IMR-90 (cell line): ENCODE measurements at regions not wholly inside any gene's neighbourhood (a gene's known extent, or its start where the extent isn't known, plus 50 kb on each side); places are given as distances from the start of the nearest gene placed in this dataset.

Source experiments
- CEBPB ChIP-seq: IDR thresholded peaks from 2 replicates; pipeline ENCODE4 v1.6.1; 2012; ENCODE audit warnings: low read depth, low read length, improper control_type of control experiment
- FOS ChIP-seq: fragments of 150-350 bp; IDR thresholded peaks from 2 replicates; pipeline ENCODE4 v1.6.1; 2016; ENCODE audit warnings: low read depth, low read length
- MAZ ChIP-seq: IDR thresholded peaks from 2 replicates; pipeline ENCODE4 v1.6.1; 2012; ENCODE audit warnings: low read depth, mild to moderate bottlenecking, low read length, improper control_type of control experiment, moderate library complexity, borderline replicate concordance
- MXI1 ChIP-seq: IDR thresholded peaks from 2 replicates; pipeline ENCODE4 v1.6.1; 2012; ENCODE audit warnings: low read depth, mild to moderate bottlenecking, low read length, moderate library complexity, borderline replicate concordance
- POLR2A ChIP-seq: IDR thresholded peaks from 2 replicates; pipeline ENCODE4 v1.6.1; 2012; ENCODE audit warnings: mild to moderate bottlenecking, low read depth, low read length
- RAD21 ChIP-seq: IDR thresholded peaks from 2 replicates; pipeline ENCODE4 v1.6.1; 2012; ENCODE audit warnings: low read length, improper control_type of control experiment
- RFX5 ChIP-seq: IDR thresholded peaks from 2 replicates; pipeline ENCODE4 v1.8.0; 2012; ENCODE audit warnings: low read depth, mild to moderate bottlenecking, low read length, moderate library complexity
- TF ChIP-seq, protein P1 (sequence below): conservative IDR thresholded peaks from 2 replicates; pipeline ENCODE4 v1.5.1; 2012; ENCODE audit warnings: mild to moderate bottlenecking, low read depth, low read length, improper control_type of control experiment

DNA sequence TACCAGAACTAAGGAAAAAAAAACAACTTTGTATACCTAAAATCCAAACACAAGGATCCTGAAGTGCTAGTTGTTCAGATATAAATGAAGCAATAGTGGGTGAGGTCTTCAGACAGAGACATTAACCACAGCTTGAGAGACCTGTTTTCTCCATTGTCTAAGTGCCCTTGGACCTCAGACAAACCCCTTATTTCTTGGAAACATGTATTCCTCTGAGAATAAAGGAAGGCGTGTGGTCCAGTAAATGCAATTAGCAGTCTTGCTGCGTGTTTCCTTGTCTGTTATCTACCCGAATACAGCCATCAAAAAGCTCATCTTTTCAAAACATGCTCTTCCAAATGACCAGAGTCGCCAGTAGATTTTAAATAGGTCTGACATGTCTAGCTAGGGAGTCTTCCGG lies 291.1 kb upstream of the NFIA start:
- TF ChIP-seq, protein P1, sequence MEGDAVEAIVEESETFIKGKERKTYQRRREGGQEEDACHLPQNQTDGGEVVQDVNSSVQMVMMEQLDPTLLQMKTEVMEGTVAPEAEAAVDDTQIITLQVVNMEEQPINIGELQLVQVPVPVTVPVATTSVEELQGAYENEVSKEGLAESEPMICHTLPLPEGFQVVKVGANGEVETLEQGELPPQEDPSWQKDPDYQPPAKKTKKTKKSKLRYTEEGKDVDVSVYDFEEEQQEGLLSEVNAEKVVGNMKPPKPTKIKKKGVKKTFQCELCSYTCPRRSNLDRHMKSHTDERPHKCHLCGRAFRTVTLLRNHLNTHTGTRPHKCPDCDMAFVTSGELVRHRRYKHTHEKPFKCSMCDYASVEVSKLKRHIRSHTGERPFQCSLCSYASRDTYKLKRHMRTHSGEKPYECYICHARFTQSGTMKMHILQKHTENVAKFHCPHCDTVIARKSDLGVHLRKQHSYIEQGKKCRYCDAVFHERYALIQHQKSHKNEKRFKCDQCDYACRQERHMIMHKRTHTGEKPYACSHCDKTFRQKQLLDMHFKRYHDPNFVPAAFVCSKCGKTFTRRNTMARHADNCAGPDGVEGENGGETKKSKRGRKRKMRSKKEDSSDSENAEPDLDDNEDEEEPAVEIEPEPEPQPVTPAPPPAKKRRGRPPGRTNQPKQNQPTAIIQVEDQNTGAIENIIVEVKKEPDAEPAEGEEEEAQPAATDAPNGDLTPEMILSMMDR, result no peak
- TF ChIP-seq POLR2A (no peak), RFX5 (no peak), MXI1 (no peak), FOS (no peak), RAD21 (no peak), MAZ (no peak), CEBPB (no peak)
